BLaER1 treated with 17β-estradiol and CSF1 and Interleukin-3, amounts not matched to agents 10 nM and 100 nM (cell line): ENCODE measurements at regions not wholly inside any gene's neighbourhood (a gene's known extent, or its start where the extent isn't known, plus 50 kb on each side); places are given as distances from the start of the nearest gene placed in this dataset.
A peak's percentile ranks its signal among the peaks of the same experiment; 100 is the strongest.
"Not testable (repeated sequence)": the region's sequence is repeated elsewhere in the genome, so short reads cannot be mapped to it uniquely, and the experiment has no call there.

Experiments used
- H3K27ac ChIP-seq, 11 experiments: shearing (Covaris generic); formaldehyde crosslinking; 2 replicates each; pipeline ENCODE4 v1.8.1; 2022
- H3K27me3 ChIP-seq, 11 experiments: shearing (Covaris generic); formaldehyde crosslinking; 2 replicates each; pipeline ENCODE4 v1.8.1; 2022
- H3K36me3 ChIP-seq, 11 experiments: shearing (Covaris generic); formaldehyde crosslinking; 2 replicates each; pipeline ENCODE4 v1.8.1; 2022
- H3K4me1 ChIP-seq, 10 experiments: shearing (Covaris generic); formaldehyde crosslinking; 2 replicates each; pipeline ENCODE4 v1.8.1; 2022
- H3K4me2 ChIP-seq, 11 experiments: shearing (Covaris generic); formaldehyde crosslinking; 2 replicates each; pipeline ENCODE4 v1.8.1; 2022
- H3K4me3 ChIP-seq, 10 experiments: shearing (Covaris generic); formaldehyde crosslinking; 2 replicates each; pipeline ENCODE4 v1.8.1; 2022
- H3K9ac ChIP-seq, 11 experiments: shearing (Covaris generic); formaldehyde crosslinking; 2 replicates each; pipeline ENCODE4 v1.8.1; 2022
- H3K9me3 ChIP-seq, 11 experiments: shearing (Covaris generic); formaldehyde crosslinking; replicated peaks in 1 of 11; 2 replicates each; pipeline ENCODE4 v1.8.1; 2022
- H4K20me1 ChIP-seq, 11 experiments: shearing (Covaris generic); formaldehyde crosslinking; 2 replicates each; pipeline ENCODE4 v1.8.1; 2022
- Cebpa-rat ChIP-seq, 11 experiments: shearing (Covaris generic); IDR thresholded peaks; 2 replicates each; pipeline ENCODE4 v1.8.1; 2022

DNA sequence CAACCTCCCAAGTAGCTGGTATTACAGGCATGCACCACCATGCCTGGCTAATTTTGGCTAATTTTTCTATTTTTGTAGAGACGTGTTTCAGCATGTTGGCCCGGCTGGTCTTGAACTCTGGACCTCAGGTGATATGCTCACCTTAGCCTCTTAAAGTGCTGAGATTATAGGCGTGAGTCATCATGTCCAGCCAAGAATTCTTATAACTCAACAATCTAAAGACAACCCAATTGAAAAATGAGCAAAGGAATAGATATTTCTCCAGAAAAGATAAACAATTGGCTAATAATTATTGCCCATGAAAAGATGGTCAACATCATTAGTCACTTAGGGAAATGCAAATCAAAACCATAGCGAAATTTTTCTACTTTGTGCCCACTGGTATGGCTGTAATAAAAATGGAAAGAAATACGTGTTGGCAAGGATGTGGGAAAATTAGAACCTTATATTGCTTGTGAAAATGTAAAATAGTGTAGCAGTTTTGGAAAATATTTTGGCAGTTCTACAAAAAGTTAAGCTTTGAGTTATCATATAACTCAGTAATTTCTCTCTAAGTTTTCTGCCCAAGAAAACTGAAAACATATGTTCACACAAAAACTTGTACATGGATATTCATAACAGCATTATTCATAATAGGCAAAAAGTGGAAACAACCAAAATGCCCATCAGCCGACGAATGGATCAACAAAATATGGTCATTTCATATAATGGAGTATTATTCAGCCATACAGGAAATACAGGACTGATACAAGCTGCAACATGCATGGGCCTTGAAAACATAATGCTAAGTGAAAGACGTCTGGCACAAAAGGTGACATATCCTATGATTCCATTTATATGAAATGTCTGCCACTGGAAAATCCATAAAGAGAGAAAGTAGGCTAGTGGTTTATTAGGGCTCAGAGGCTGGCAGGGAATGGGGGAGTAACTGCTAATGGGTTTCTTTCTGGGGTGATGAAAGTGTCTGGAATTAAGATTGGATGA lies 87.8 kb downstream of the UTRN start:
- Histone ChIP-seq H3K9ac (no peak overlapping the region), H3K27ac (no peak overlapping the region), H4K20me1 (peaks cover 20 to 87% (median 72%) of the 10 kb centered on the region in 11 experiments; a peak in 20 of 22 replicates), H3K4me2 (no peak overlapping the region), H3K4me3 (no peak overlapping the region), H3K4me1 (peaks cover 0 to 11% (median 0%) of the 10 kb centered on the region in 10 experiments; a peak in 7 of 20 replicates), H3K36me3 (peaks cover 38 to 97% (median 72%) of the 10 kb centered on the region in 11 experiments), H3K27me3 (no peaks in the 10 kb centered on the region), H3K9me3 (peaks cover 19 to 35% (median 30%) of the 10 kb centered on the region in 11 experiments)
- TF ChIP-seq Cebpa-rat (IDR thresholded peaks at IDR 0.05) = no peak

DNA sequence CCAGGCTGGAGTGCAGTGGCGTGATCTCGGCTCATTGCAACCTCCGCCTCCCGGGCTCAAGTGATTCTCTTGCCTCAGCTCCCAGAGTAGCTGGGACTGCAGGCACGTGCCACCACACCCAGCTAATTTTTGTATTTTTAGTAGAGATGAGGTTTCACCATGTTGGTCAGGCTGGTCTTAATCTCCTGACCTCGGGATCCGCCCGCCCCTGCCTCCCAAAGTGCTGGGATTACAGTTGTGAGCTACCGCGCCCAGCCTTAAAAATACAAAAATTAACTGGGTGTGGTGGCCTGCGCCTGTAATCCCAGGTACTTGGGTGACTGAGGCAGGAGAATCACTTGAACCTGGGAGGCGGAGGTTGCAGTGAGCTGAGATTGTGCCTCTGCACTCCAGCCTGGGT lies 89.4 kb downstream of the UTRN start:
- H3K9me3 ChIP-seq = peaks cover 8 to 29% (median 18%) of the 10 kb centered on the region in 11 experiments
- H3K4me3 ChIP-seq, H3K27me3 ChIP-seq, H3K4me2 ChIP-seq, H3K27ac ChIP-seq, H3K9ac ChIP-seq: not testable (repeated sequence)
- peaks cover 23 to 97% (median 60%) of the 10 kb centered on the region in 11 experiments for H3K36me3 ChIP-seq
- H4K20me1 ChIP-seq = peaks cover 20 to 98% (median 87%) of the 10 kb centered on the region in 11 experiments; a peak in 20 of 22 replicates
- H3K4me1 ChIP-seq = peaks cover 0 to 26% (median 6%) of the 10 kb centered on the region in 10 experiments; a peak in 9 of 20 replicates

DNA sequence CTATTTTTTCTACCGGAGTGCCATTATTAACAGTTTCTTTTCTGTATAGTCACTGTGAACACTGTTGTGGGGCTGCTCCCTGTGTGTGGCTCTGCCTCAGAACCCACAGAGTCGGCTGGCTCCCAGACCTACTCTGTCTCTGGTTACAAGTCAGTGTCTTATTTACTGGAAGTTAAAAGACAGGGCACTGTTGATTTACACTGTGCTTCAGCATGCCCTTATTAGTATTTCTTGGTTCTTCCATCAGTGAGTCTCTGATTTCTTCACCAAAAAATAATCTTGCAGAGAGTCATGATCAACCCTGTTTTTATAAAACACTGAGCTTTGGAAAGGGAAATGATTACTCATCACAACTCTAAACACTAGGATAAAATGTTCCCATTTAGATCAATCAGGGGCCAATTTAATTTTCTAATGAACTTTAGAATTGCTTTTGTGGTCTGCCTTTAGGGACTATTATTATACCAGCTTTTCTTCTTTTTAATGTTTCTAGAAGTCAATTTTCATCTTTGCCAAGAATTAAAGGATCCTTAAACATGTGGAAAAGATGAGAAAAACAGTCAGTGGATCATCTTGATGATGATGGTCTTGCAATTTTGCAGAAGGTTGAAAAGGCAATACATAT lies 92.6 kb downstream of the UTRN start:
- Histone ChIP-seq H3K9me3 (peaks cover 19 to 44% (median 33%) of the 10 kb centered on the region in 11 experiments), H3K4me1 (peaks cover 0 to 30% (median 7%) of the 10 kb centered on the region in 10 experiments; a peak in 9 of 20 replicates), H3K9ac (peak overlapping the region in 1 of 11 experiments; percentile 40; a peak in 1 of 22 replicates), H3K36me3 (peaks cover 14 to 96% (median 54%) of the 10 kb centered on the region in 11 experiments), H3K4me3 (no peak overlapping the region), H3K27ac (peak overlapping the region in 1 of 11 experiments; percentile 18; a peak in 1 of 22 replicates), H3K4me2 (peak overlapping the region in 3 of 11 experiments; percentile 1 to 25 (median 22); a peak in 4 of 22 replicates), H4K20me1 (peaks cover 8 to 96% (median 77%) of the 10 kb centered on the region in 11 experiments; a peak in 20 of 22 replicates), H3K27me3 (no peaks in the 10 kb centered on the region)
- TF ChIP-seq Cebpa-rat (IDR thresholded peaks at IDR 0.05) = no peak

DNA sequence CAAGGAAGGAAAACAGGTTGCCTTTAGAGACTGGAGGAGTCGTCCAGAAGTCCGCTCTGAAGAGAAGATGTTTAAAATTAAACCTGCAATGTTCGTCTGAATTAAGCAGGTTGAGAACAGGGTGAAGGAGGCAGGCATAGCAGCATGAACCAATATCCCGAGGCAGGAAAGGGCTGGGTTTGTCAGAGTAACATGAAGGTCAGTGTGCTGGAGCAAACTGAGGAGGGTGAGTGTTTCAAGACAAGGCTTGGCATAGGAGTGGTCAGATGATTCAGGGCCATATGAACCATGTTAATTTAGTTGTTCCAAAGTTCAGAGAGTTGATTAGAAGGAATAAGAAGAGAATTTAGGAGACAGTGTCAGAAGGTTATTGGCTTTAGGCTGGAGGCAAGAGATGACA lies 93.3 kb downstream of the UTRN start:
- H4K20me1 ChIP-seq = peaks cover 14 to 96% (median 76%) of the 10 kb centered on the region in 11 experiments; a peak in 20 of 22 replicates
- no peak overlapping the region for H3K9ac ChIP-seq
- no peaks in the 10 kb centered on the region for H3K27me3 ChIP-seq
- no peak overlapping the region for H3K4me3 ChIP-seq
- peaks cover 14 to 92% (median 48%) of the 10 kb centered on the region in 11 experiments for H3K36me3 ChIP-seq
- no peak overlapping the region for H3K27ac ChIP-seq
- peaks cover 0 to 30% (median 7%) of the 10 kb centered on the region in 10 experiments; a peak in 9 of 20 replicates for H3K4me1 ChIP-seq
- TF ChIP-seq Cebpa-rat (IDR thresholded peaks at IDR 0.05) = no peak
- H3K4me2 ChIP-seq = peak overlapping the region in 3 of 11 experiments; percentile 40 to 63 (median 55); a peak in 3 of 22 replicates
- H3K9me3 ChIP-seq = peaks cover 19 to 49% (median 33%) of the 10 kb centered on the region in 11 experiments

DNA sequence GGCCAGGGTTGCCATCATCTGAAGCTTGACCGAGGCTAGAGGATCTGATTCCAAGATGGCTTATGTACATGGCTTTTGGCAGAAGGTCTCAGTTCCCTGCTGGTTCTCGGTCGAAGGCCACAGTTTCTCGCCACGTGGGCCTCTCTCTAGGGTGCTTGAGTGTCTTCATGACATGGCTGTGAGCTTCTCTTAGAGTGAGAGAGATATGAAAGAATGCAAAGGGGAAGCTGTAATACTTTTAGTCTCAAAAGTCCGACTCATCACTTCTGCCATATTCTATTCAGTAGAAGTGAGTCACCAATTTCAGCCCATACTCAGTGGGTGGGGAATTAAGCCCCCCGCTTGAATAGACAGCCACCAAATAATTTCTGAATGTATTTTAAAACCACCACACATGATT lies 94.2 kb downstream of the UTRN start:
- H3K36me3 ChIP-seq = peaks cover 14 to 85% (median 44%) of the 10 kb centered on the region in 11 experiments
- H3K27ac ChIP-seq = 0 out of 22 replicates have a peak overlapping the region, but pooled peaks of 1 of the 11 experiments have one; percentile 31
- H3K4me2 ChIP-seq = peak overlapping the region in 4 of 11 experiments; percentile 27 to 63 (median 48); a peak in 7 of 22 replicates
- no peak for TF ChIP-seq Cebpa-rat (IDR thresholded peaks at IDR 0.05)
- peaks cover 0 to 30% (median 7%) of the 10 kb centered on the region in 10 experiments; a peak in 9 of 20 replicates for H3K4me1 ChIP-seq
- peaks cover 19 to 50% (median 33%) of the 10 kb centered on the region in 11 experiments for H3K9me3 ChIP-seq
- H3K4me3 ChIP-seq = no peak overlapping the region
- peaks cover 19 to 96% (median 79%) of the 10 kb centered on the region in 11 experiments; a peak in 20 of 22 replicates for H4K20me1 ChIP-seq
- no peaks in the 10 kb centered on the region for H3K27me3 ChIP-seq
- H3K9ac ChIP-seq = no peak overlapping the region

DNA sequence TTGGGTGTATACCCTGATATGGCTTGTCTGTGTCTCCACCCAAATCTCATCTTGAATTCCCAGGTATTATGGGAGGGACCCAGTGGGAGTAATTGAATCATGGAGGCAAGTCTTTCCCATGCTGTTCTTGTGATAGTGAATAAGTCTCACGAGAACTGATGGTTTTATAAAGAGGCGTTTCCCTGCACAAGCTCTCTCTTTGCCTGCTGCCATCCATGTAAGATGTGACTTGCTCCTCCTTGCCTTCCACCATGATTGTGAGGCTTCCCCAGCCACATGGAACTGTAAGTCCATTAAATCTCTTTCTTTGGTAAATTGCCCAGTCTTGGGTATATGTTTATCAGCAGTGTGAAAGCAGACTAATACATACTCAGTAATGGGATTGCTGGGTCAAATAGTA lies 96.4 kb downstream of the UTRN start:
- not testable (repeated sequence) for H3K4me2 ChIP-seq, H3K27ac ChIP-seq, H3K9ac ChIP-seq, H3K4me3 ChIP-seq, H3K27me3 ChIP-seq
- peaks cover 0 to 30% (median 7%) of the 10 kb centered on the region in 10 experiments; a peak in 9 of 20 replicates for H3K4me1 ChIP-seq
- peaks cover 32 to 96% (median 84%) of the 10 kb centered on the region in 11 experiments; a peak in 21 of 22 replicates for H4K20me1 ChIP-seq
- H3K36me3 ChIP-seq = peaks cover 14 to 78% (median 33%) of the 10 kb centered on the region in 11 experiments
- peaks cover 19 to 48% (median 33%) of the 10 kb centered on the region in 11 experiments for H3K9me3 ChIP-seq

DNA sequence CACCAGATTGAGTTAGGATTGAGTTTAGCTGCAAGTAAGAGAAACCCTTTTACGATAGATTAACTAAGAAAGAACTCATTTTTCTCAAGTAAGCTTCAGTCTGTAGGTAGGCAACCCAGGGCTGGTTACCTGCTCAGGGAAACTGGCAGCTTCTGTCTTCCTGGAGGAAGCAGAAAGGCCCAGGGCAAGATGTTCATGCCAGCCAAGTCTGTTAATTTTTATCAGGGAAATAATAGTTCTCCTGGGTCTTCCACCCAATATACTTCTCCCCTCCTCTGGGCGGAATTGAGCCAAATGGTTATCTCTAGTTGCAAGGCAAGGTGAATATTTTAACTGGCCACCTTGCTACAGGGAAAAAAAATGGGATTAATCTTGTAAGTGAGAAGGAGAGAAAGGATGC lies 98.2 kb downstream of the UTRN start:
- Histone ChIP-seq H3K36me3 (peaks cover 20 to 78% (median 50%) of the 10 kb centered on the region in 11 experiments), H3K27ac (no peak overlapping the region), H3K27me3 (peaks cover 0 to under 1% (median 0%) of the 10 kb centered on the region in 11 experiments; a peak in 2 of 22 replicates), H3K9me3 (peaks cover 19 to 47% (median 33%) of the 10 kb centered on the region in 11 experiments), H4K20me1 (peaks cover 41 to 96% (median 84%) of the 10 kb centered on the region in 11 experiments; a peak in 21 of 22 replicates), H3K4me3 (no peak overlapping the region), H3K9ac (no peak overlapping the region), H3K4me1 (peaks cover 0 to 22% (median 7%) of the 10 kb centered on the region in 10 experiments; a peak in 9 of 20 replicates), H3K4me2 (no peak overlapping the region)
- TF ChIP-seq Cebpa-rat (IDR thresholded peaks at IDR 0.05) = no peak

DNA sequence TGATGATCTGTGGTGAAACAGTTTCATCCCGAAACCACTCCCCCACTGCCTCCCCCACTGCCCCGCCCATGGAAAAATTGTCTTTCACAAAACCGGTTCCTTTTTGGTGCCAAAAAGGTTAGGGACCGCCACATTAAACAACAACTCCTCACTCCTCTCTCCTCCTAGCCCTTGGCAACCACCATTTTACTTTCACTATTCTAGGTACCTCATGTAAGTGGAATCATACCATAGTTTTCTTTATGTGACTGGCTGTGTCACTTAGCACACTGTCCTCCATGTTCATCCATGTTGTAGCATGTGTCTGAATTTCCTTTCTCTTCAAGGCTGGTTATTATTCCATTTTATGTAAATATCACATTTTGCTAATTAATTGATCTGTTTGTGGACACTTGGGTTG lies 99.3 kb downstream of the UTRN start:
- TF ChIP-seq Cebpa-rat (IDR thresholded peaks at IDR 0.05) = no peak
- H3K27me3 ChIP-seq = peaks cover 0 to 10% (median 2%) of the 10 kb centered on the region in 11 experiments; a peak in 8 of 22 replicates
- no peak overlapping the region for H3K27ac ChIP-seq

DNA sequence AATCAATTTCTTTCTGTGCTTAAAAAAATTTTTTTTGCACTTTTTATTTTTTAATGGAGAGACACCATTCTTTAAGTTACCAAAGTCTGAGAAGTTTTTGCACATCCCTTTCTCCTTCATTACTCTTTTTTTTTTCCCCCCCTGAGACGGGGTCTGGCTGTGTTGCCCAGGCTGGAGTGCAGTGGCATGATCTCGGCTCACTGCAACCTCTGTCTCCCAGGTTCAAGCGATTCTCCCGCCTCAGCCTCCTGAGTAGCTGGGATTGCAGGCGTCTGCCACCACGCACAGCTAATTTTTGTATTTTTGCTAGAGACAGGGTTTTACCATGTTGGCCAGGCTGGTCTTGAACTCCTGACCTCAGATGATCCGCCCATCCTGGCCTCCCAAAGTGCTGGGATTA lies 104.3 kb downstream of the UTRN start:
- Histone ChIP-seq H4K20me1 (peaks cover 83 to 100% (median 100%) of the 10 kb centered on the region in 11 experiments; a peak in 21 of 22 replicates), H3K9me3 (peaks cover 0 to 26% (median 6%) of the 10 kb centered on the region in 11 experiments; a peak in 10 of 22 replicates), H3K36me3 (peaks cover 30 to 77% (median 56%) of the 10 kb centered on the region in 11 experiments), H3K27me3 (peaks cover 0 to 54% (median 46%) of the 10 kb centered on the region in 11 experiments; a peak in 18 of 22 replicates)
- not testable (repeated sequence) for H3K4me3 ChIP-seq, H3K4me2 ChIP-seq, H3K27ac ChIP-seq, H3K4me1 ChIP-seq, H3K9ac ChIP-seq

More for the DNA sequence above, 99.3 kb downstream of the UTRN start:
- peaks cover 20 to 78% (median 59%) of the 10 kb centered on the region in 11 experiments for H3K36me3 ChIP-seq
- peaks cover 52 to 96% (median 85%) of the 10 kb centered on the region in 11 experiments; a peak in 21 of 22 replicates for H4K20me1 ChIP-seq
- peaks cover 19 to 37% (median 31%) of the 10 kb centered on the region in 11 experiments for H3K9me3 ChIP-seq
- H3K4me3 ChIP-seq = no peak overlapping the region
- no peak overlapping the region for H3K4me2 ChIP-seq
- H3K4me1 ChIP-seq = peaks cover 0 to 12% (median 1%) of the 10 kb centered on the region in 10 experiments; a peak in 8 of 20 replicates
- H3K9ac ChIP-seq = no peak overlapping the region
